NT2/D1 (cell line): ENCODE measurements at regions not wholly inside any gene's neighbourhood (a gene's known extent, or its start where the extent isn't known, plus 50 kb on each side); places are given as distances from the start of the nearest gene placed in this dataset.
"Not testable (repeated sequence)": the region's sequence is repeated elsewhere in the genome, so short reads cannot be mapped to it uniquely, and the experiment has no call there.

Experiments used
- DNase-seq: peaks from one replicate; pipeline ENCODE4 v3.0.0-alpha.2; 2011; ENCODE audit warnings: low read depth, low spot score
- H3K27me3 ChIP-seq: 2 replicates; pipeline ENCODE4 v1.6.0; 2011; ENCODE audit warnings: mild to moderate bottlenecking; ENCODE audit not compliant: insufficient read length, insufficient read depth
- H3K36me3 ChIP-seq: 2 replicates; pipeline ENCODE4 v1.6.1; 2011; ENCODE audit warnings: mild to moderate bottlenecking, low read length, mixed read lengths; ENCODE audit not compliant: insufficient read depth, insufficient read length
- H3K4me1 ChIP-seq: 2 replicates; pipeline ENCODE4 v1.5.1; 2011; ENCODE audit not compliant: insufficient read depth, insufficient read length
- H3K4me3 ChIP-seq: 2 replicates; pipeline ENCODE4 v1.5.1; 2011; ENCODE audit warnings: low read depth; ENCODE audit not compliant: insufficient read length
- H3K9ac ChIP-seq: 2 replicates; pipeline ENCODE4 v1.6.0; 2011; ENCODE audit warnings: low read depth; ENCODE audit not compliant: insufficient read length
- H3K9me3 ChIP-seq: 2 replicates; pipeline ENCODE4 v1.5.1; 2011; ENCODE audit warnings: mild to moderate bottlenecking, low read length; ENCODE audit not compliant: insufficient read depth
- SUZ12 ChIP-seq: IDR thresholded peaks from 2 replicates; pipeline ENCODE4 v1.6.1; 2011; ENCODE audit not compliant: insufficient read length, insufficient read depth; ENCODE audit errors: extremely low read depth
- YY1 ChIP-seq: IDR thresholded peaks from 2 replicates; pipeline ENCODE4 v1.6.1; 2011; ENCODE audit not compliant: insufficient read length, insufficient read depth
- ZNF274 ChIP-seq: IDR thresholded peaks from 2 replicates; pipeline ENCODE4 v1.6.1; 2011; ENCODE audit warnings: mild to moderate bottlenecking, low read depth, low read length

DNA sequence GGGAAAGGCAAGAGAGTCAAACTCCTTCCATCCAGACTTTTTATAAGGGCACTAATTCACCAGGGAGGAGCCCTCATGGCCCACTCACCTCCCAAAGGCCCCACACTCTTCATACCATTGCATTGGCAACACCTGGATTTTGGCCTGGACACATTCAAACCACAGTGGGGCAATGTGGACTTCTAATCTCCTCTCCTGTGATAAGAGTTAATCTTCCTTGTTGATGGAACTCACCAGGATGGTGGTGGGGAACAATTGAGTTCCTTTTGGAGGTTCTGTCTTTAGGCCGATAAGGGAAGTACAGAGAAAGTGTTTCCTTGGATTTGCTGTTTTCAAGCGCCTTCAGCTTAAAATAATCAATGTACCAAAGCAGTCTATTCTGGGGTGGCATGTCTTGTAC lies 268.7 kb downstream of the CD83 start:
- TF ChIP-seq ZNF274 = no peak
- no peak for TF ChIP-seq YY1
- no peak for TF ChIP-seq SUZ12
- no peaks in the 10 kb centered on the region for H3K36me3 ChIP-seq
- H3K4me3 ChIP-seq = no peak overlapping the region
- H3K4me1 ChIP-seq = no peaks in the 10 kb centered on the region
- H3K9me3 ChIP-seq = peaks cover 24% of the 10 kb centered on the region; the same call in 1 of the 2 replicates
- DNase-seq = no peak
- H3K9ac ChIP-seq = no peak overlapping the region
- H3K27me3 ChIP-seq = no peaks in the 10 kb centered on the region

DNA sequence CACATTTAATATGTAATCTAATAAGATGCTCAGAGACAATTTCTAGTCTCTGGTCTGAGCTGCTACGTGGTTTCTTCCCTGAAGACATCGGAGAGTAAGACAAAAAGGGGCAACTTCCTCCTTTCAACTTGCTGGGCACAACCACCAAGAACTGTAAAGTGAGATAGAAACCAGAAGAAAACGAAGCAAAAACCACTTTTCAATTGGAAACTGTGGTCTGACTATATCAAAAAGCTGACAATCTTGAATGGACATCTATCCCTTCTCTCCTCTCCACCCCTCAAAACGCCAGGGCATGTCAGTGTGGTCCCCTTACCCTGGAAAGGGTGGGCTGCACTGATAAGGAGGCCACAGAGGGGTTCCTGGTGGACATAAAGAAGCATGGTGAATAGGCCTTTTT lies 269.1 kb downstream of the CD83 start:
- Histone ChIP-seq H3K36me3 (no peaks in the 10 kb centered on the region), H3K4me1 (no peaks in the 10 kb centered on the region), H3K9ac (no peak overlapping the region), H3K27me3 (no peaks in the 10 kb centered on the region), H3K9me3 (peaks cover 20% of the 10 kb centered on the region; the same call in 1 of the 2 replicates), H3K4me3 (no peak overlapping the region)
- DNase-seq = no peak
- no peak for TF ChIP-seq ZNF274
- no peak for TF ChIP-seq YY1
- TF ChIP-seq SUZ12 = no peak

DNA sequence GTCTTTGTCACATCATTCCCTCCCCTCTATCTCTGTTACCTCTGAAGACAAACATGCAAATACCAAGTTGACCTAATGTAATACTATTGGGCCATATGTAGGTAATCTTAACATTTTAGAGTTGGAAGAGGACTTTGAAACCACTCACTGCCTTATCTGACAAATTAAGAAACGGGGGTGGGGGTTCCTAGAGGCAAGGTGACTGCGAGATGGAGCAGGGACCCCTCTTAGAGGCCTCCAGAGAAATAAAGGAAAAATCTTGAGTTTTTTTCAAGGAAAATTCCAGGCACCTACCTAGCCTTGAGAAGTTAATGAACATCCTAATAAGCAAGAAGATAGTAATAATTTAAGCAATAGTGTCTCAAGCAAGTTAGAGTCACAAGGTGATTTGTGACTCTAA lies 270.8 kb downstream of the CD83 start:
- no peaks in the 10 kb centered on the region for H3K36me3 ChIP-seq
- H3K9me3 ChIP-seq = peaks cover 13% of the 10 kb centered on the region; the same call in 1 of the 2 replicates
- TF ChIP-seq SUZ12 (no peak), YY1 (no peak)
- H3K27me3 ChIP-seq = no peaks in the 10 kb centered on the region
- no peak overlapping the region for H3K4me3 ChIP-seq
- H3K4me1 ChIP-seq = no peaks in the 10 kb centered on the region
- no peak for DNase-seq
- H3K9ac ChIP-seq = no peak overlapping the region

DNA sequence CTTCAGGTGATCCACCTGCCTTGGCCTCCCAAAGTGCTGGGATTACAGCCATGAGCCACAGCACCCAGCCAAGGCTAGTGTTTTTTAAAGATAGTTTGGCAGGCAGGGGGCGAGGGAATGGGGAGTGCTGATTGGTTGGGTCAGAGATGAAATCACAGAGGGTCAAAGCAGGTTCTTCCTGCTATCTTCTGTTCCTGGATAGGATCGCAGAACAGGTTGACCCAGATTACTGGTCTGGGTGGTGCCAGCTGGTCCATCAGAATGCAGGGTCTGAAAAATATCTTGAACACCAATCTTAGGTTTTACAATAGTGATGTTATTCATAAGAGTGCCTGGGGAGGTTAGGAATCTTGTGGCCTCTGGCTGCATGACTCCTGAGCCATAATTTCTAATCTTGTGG lies 272.2 kb downstream of the CD83 start:
- H3K9ac ChIP-seq, H3K4me1 ChIP-seq, H3K9me3 ChIP-seq, DNase-seq, H3K27me3 ChIP-seq, H3K36me3 ChIP-seq, H3K4me3 ChIP-seq: not testable (repeated sequence)

DNA sequence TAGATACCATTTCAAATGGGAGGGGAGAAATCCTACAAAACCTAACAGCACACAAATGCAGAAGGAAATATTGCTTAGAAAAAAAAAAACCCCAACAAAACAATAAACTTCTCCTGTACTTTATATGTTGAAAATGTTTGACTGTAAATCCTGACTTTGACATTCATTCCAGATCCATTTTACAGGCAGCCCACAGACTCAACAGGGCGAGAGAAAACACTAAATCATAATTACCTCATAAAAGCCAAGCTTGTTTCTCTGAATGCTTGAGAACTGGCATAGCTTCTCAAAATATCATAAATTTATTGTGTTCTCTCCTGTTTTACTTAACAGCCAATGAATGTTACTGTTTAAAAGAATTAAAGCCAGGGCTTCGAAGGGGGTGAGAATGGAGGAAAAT lies 273.2 kb downstream of the CD83 start:
- Histone ChIP-seq H3K36me3 (no peaks in the 10 kb centered on the region), H3K27me3 (no peaks in the 10 kb centered on the region), H3K4me1 (no peaks in the 10 kb centered on the region), H3K9ac (no peak overlapping the region), H3K9me3 (no peaks in the 10 kb centered on the region), H3K4me3 (no peak overlapping the region)
- TF ChIP-seq ZNF274 (no peak), SUZ12 (no peak), YY1 (no peak)
- no peak for DNase-seq

DNA sequence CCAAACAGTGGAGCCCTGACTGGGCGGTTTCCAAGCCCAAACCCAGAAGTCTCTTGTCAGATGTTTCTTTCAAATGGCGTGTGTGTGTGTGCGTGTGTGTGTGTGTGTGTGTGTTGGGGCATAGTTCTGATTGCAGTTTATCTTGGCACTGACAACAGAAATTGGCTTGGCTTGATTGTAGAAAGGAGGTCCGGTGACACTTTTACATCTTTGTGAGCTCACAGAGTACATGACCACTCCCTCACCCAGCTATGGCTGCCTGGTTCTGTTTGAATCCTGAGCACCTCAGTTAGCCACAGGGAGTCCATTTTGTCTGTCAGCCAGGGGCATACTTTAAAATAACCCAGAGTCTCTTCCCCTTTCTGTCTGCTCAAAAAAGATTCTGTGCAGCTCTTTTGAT lies 276.3 kb downstream of the CD83 start:
- Histone ChIP-seq H3K4me3 (no peak overlapping the region), H3K9me3 (peaks cover 17% of the 10 kb centered on the region; the same call in 1 of the 2 replicates)

DNA sequence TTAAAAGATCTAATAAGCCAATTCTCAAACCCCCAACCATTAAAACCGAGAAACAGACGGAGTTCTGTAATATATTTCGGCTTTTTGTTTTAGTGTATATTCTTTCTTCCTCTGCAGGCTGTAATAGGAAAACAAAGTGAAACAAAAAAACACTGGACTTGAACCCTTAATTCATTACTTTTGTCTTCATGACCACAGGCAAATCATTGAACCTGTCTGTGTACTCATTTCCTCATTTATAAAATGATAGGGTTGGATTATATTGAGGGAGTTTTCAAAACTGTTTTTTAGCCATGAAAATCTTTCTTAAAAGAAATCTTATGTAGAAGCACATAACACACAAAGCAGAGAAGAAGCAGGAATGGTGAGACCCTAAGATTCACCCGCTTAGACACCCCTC lies 278.8 kb downstream of the CD83 start:
- no peaks in the 10 kb centered on the region for H3K36me3 ChIP-seq
- peaks cover 41% of the 10 kb centered on the region; the same call in 1 of the 2 replicates for H3K9me3 ChIP-seq
- no peak overlapping the region for H3K9ac ChIP-seq
- DNase-seq = no peak
- no peaks in the 10 kb centered on the region for H3K27me3 ChIP-seq
- no peaks in the 10 kb centered on the region for H3K4me1 ChIP-seq
- TF ChIP-seq SUZ12 (no peak), ZNF274 (no peak), YY1 (no peak)
- H3K4me3 ChIP-seq = no peak overlapping the region

More for the DNA sequence above, 276.3 kb downstream of the CD83 start:
- Histone ChIP-seq H3K9ac (no peak overlapping the region), H3K4me1 (no peaks in the 10 kb centered on the region), H3K36me3 (no peaks in the 10 kb centered on the region), H3K27me3 (no peaks in the 10 kb centered on the region)
- DNase-seq = no peak
- TF ChIP-seq ZNF274 = no peak
- no peak for TF ChIP-seq YY1
- TF ChIP-seq SUZ12 = no peak
